ENCODE measurements at regions not wholly inside any gene's neighbourhood (a gene's known extent, or its start where the extent isn't known, plus 50 kb on each side); places are given as distances from the start of the nearest gene placed in this dataset.

DNA sequence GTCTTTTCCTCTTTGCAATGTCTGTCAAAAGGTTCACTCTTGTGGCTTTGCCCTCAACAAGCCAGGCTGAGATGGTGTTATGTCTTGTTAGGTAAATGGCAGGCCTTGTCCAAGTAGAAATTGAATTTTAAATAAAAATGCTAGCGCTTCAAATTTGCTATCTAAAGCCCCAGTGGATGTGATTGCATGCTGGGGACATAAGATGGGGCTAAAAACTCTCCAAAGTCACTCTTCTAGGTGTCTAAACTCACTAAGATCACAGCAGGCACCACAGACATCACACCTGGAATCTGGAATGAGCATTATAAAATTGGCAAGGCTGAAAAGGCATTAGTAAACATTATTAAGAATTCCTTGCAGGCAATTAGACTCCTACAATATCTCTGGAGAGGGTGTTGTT, 262.7 kb upstream of the CLINT1 start:
- no peak overlapping the region for H3K4me2 ChIP-seq
- H3K9me3 ChIP-seq (ENCODE audit: insufficient read depth, low read depth), result no peaks in the 10 kb centered on the region
- H4K20me1 ChIP-seq (ENCODE audit: insufficient read depth), result no peaks in the 10 kb centered on the region
- intact Hi-C loops (cut with micrococcal nuclease; ENCODE audit: unreplicated experiment), result no loop called here
- POLR2A ChIA-PET (ENCODE audit: unreplicated experiment), result no interaction called here
- BruUV-seq (replicated peaks), result no TSS peak
- no peak overlapping the region for H2AFZ ChIP-seq
- TF ChIP-seq, protein P1, sequence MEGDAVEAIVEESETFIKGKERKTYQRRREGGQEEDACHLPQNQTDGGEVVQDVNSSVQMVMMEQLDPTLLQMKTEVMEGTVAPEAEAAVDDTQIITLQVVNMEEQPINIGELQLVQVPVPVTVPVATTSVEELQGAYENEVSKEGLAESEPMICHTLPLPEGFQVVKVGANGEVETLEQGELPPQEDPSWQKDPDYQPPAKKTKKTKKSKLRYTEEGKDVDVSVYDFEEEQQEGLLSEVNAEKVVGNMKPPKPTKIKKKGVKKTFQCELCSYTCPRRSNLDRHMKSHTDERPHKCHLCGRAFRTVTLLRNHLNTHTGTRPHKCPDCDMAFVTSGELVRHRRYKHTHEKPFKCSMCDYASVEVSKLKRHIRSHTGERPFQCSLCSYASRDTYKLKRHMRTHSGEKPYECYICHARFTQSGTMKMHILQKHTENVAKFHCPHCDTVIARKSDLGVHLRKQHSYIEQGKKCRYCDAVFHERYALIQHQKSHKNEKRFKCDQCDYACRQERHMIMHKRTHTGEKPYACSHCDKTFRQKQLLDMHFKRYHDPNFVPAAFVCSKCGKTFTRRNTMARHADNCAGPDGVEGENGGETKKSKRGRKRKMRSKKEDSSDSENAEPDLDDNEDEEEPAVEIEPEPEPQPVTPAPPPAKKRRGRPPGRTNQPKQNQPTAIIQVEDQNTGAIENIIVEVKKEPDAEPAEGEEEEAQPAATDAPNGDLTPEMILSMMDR (conservative IDR thresholded peaks at IDR 0.05), result no peak
- H3F3A ChIP-seq (ENCODE audit: insufficient read depth, low read depth), result no peaks in the 10 kb centered on the region
- H3K27me3 ChIP-seq (ENCODE audit: insufficient read depth, low read depth), result peaks cover 6% of the 10 kb centered on the region; the same call in 1 of the 2 replicates
- no peaks in the 10 kb centered on the region for H3K36me3 ChIP-seq (ENCODE audit: low read depth)
- no peak overlapping the region for H3K27ac ChIP-seq
- CTCF ChIA-PET, result no interaction called here
- H3K4me1 ChIP-seq (replicated peaks; ENCODE audit: insufficient read depth), result no peaks in the 10 kb centered on the region
- no peak overlapping the region for H3K4me3 ChIP-seq
- H3K79me2 ChIP-seq (ENCODE audit: low read depth), result no peaks in the 10 kb centered on the region
- no peak for DNase-seq
- H3K9me2 ChIP-seq (ENCODE audit: insufficient read depth), result no peaks in the 10 kb centered on the region; the same call in 1 of the 2 replicates

DNA sequence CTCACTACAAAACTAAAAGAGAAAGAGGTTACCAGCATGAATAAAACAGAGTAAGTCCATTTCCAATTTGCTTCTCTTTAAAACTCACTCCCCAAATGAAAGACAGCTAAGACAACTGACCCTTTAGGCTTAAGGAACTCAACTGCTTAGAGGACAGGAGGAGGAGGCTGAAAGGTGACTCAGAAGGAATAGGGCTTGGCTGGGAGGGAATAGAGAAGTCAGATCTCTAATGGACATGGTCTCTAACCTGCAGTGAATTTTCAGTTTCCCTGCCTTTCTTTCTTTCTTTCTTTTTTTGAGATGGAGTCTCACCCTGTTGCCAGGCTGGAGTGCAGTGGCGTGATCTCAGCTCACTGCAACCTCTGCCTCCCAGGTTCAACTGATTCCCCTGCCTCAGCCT, 261.8 kb upstream of the CLINT1 start:
- Histone ChIP-seq H3K27ac (no peak overlapping the region), H2AFZ (no peak overlapping the region), H3K4me2 (no peak overlapping the region), H3K36me3 (ENCODE audit: low read depth) (no peaks in the 10 kb centered on the region), H3K27me3 (ENCODE audit: insufficient read depth, low read depth) (peaks cover 6% of the 10 kb centered on the region; the same call in 1 of the 2 replicates), H3K9me2 (ENCODE audit: insufficient read depth) (no peaks in the 10 kb centered on the region; the same call in 1 of the 2 replicates), H3K4me3 (no peak overlapping the region), H3K9me3 (ENCODE audit: insufficient read depth, low read depth) (no peaks in the 10 kb centered on the region), H4K20me1 (ENCODE audit: insufficient read depth) (no peaks in the 10 kb centered on the region), H3F3A (ENCODE audit: insufficient read depth, low read depth) (no peaks in the 10 kb centered on the region), H3K4me1 (replicated peaks; ENCODE audit: insufficient read depth) (no peaks in the 10 kb centered on the region), H3K79me2 (ENCODE audit: low read depth) (no peaks in the 10 kb centered on the region)
- intact Hi-C loops (cut with micrococcal nuclease; ENCODE audit: unreplicated experiment), result no loop called here
- CTCF ChIA-PET, result no interaction called here
- POLR2A ChIA-PET (ENCODE audit: unreplicated experiment), result no interaction called here
- no TSS peak for BruUV-seq (replicated peaks)
- TF ChIP-seq, protein P1 (conservative IDR thresholded peaks at IDR 0.05), result no peak
- TF ChIP-seq EZH2 (IDR thresholded peaks at IDR 0.05; ENCODE audit: low read depth), result no peak
- DNase-seq, result no peak

DNA sequence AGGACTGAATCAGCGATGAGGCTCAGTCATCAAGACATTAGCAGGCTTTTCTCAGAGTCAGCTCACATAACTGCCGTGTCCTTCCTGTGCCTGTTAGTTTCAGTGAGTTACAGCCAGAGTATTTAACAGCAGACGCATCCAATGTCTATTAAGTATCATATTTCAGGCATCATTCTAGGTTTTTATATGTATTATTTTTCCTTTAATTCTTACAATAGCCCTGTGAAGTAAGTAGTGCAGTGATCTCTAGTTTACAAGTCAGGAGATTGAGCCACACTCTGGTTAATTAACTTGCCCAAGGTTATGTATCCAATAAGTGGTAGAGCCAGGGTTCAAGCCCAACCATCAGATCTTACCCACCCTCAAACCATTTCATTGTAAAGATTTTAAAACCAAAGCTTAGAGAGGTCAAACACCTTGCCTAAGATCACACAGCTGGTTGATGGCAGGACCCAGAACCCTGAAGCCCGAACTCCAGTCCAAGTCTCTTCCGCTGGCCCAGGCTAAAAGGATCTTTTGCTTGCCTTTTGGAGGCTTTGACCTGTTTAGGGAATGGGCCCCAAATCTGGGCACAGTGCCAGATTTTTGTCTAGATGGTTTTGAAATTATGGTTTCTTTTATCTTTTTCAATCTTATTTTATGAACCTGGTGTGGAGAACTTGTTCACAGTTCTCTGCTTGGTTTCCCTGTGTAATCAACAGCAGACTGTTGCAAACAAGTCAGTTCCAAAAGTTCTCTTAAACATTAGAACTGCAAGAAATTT, 261.2 kb upstream of the CLINT1 start:
- no peak overlapping the region for H2AFZ ChIP-seq
- intact Hi-C loops (cut with micrococcal nuclease; ENCODE audit: unreplicated experiment), result no loop called here
- H3F3A ChIP-seq (ENCODE audit: insufficient read depth, low read depth), result no peaks in the 10 kb centered on the region
- no peaks in the 10 kb centered on the region for H3K79me2 ChIP-seq (ENCODE audit: low read depth)
- no peak overlapping the region for H3K27ac ChIP-seq
- no peaks in the 10 kb centered on the region; the same call in 1 of the 2 replicates for H3K9me2 ChIP-seq (ENCODE audit: insufficient read depth)
- TF ChIP-seq, protein P1 (conservative IDR thresholded peaks at IDR 0.05), result no peak
- no peak for TF ChIP-seq EZH2 (IDR thresholded peaks at IDR 0.05; ENCODE audit: low read depth)
- ChIA-PET CTCF (no interaction called here), POLR2A (ENCODE audit: unreplicated experiment) (no interaction called here)
- DNase-seq, result peak in 1 of 2 experiments; percentile 51
- H3K4me2 ChIP-seq, result no peak overlapping the region
- no TSS peak for BruUV-seq (replicated peaks)
- peaks cover 6% of the 10 kb centered on the region; the same call in 1 of the 2 replicates for H3K27me3 ChIP-seq (ENCODE audit: insufficient read depth, low read depth)
- no peak overlapping the region for H3K4me3 ChIP-seq
- H3K9me3 ChIP-seq (ENCODE audit: insufficient read depth, low read depth), result no peaks in the 10 kb centered on the region
- H4K20me1 ChIP-seq (ENCODE audit: insufficient read depth), result no peaks in the 10 kb centered on the region
- no peaks in the 10 kb centered on the region for H3K36me3 ChIP-seq (ENCODE audit: low read depth)
- H3K4me1 ChIP-seq (replicated peaks; ENCODE audit: insufficient read depth), result no peaks in the 10 kb centered on the region
